NOMO-1 treated with DMSO at 0.1 percent for 48 hours (cell line): ENCODE measurements at regions not wholly inside any gene's neighbourhood (a gene's known extent, or its start where the extent isn't known, plus 50 kb on each side); places are given as distances from the start of the nearest gene placed in this dataset.

ENCODE experiments used
- DNase-seq: peaks from one replicate; lab custom pipeline; 2025; ENCODE audit not compliant: unreplicated experiment; lab: John Stamatoyannopoulos, UW

GRCh38 chr10:129325893-129326292 is 141.1 kb upstream of the MGMT start:
- DNase-seq, result no peak

DNA sequence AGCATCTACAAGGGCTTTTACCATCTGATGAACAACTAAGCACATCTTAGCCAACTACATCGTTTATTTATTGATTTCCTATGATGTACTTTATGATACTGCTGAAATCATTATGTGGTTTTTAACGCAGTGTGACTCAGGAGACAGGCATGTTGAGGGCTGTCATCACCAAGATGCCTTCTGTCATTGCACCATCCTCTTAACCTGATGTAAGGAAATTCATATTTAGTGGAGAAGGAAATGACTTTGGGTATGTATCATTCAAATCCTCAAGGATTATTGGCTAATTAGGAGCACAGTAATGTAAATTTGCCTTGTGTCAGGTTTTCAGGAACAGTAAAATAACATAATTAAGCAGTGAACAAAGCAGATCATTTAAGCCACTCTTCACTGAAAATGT is 138.5 kb upstream of the MGMT start:
- no peak for DNase-seq

GRCh38 chr10:129329385-129330055 is 137.5 kb upstream of the MGMT start:
- no peak for DNase-seq

DNA sequence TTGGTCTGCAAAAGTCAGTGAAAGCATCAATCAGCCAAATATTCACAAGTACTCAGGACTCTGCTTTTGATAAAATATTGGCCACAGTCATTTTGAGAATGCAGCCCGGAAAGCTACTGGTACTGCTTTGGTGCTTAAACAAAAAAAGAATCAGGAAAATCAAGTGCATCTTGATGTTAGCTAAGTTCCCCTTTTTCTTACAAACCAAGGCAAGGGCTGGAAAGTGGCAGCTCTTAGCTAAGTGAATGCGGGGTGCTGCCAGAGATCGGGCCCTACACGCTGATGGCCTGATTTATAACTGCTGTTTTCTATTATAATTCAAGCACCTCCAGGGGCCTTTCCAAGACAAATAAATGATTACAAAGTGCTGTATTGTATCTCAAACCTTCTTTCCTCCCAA is 136.8 kb upstream of the MGMT start:
- no peak for DNase-seq

DNA sequence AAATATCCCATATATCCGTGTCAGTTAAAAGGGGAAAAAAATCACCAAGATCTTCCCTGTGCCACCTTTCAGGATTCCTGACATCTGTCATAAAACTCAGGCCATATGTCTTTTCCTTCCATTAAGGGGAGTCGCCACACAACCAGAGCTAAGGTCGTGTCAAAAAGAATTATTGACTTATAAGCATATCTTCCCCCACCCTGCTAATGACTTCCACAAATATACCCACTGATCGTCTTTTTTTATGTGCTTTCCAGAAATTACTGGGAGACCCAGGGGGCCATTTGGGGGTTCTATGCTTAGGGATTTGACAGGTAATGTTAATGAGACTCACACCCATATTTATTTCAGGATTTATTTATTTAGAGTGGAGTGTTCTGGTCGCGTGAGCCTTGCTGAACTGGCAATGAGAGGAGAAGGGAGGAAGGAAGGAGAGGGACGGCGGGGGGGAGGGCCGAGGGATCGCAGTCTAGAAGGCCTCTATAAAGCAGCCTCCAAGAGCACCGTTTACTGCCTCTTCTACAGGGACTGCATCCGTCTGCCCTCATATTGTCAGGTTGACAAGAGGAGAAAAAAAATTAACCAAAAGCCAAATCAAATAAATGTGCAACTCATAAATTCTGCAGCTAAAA is 135.7 kb upstream of the MGMT start:
- no peak for DNase-seq

DNA sequence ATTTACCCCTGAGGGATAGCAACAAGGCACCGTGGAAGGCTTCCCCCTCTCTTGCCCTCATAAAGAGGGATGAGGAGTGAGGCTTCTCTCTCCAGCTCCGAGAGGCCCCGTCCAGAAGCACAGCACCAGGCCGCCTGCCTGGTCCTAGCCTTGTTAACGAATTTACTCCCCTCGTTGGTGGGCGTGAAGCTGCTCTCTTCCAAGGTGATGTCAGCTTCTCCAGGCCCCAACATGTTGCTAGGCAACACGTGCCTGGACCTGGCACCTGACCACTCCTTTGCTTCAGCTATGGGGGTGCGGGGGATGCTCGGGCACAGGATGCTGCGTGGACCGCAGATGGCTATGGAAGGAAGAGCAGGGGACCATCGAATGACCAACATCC is 135.2 kb upstream of the MGMT start:
- DNase-seq, result no peak

DNA sequence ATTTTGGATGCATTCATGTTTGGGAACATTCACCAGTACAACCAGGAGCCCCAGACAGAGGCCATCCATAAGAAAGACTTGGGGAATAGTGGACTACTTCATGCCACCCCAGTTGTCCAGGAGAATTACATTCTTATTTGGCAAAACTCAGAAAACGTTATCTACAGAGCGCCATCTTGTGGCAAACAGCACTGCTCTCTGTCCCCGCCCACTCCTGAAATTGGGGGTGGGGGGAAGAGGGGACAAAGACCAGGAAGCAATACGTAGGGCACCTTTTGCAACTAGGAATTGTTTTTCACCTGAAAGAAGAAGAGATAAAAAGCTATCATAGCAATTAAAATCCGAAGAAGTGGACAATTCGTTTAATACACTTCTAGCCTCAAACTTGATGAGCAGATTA is 134.6 kb upstream of the MGMT start:
- DNase-seq, result peak; percentile 0

DNA sequence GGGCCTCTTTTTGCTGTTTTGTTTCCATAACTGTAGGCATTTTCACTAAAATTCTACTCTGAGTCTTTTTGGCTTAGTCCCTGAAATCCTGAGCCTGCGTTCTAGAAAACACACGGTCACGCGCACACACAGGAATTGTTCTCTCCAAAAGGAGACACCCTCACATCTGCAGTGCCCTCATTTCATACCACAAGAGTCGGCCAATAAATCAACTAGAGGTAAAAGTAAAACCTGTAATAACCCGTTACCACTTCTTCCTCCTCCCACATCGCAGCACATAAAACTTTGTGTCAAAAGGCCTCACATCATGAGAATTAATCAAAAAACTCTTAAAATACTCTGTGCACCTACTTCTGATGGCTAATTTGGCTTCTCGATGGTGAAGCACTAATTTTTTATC is 133.3 kb upstream of the MGMT start:
- no peak for DNase-seq

- no peak for DNase-seq
These were observed 132.8 kb upstream of the MGMT start for GRCh38 chr10:129334266-129334665.

DNA sequence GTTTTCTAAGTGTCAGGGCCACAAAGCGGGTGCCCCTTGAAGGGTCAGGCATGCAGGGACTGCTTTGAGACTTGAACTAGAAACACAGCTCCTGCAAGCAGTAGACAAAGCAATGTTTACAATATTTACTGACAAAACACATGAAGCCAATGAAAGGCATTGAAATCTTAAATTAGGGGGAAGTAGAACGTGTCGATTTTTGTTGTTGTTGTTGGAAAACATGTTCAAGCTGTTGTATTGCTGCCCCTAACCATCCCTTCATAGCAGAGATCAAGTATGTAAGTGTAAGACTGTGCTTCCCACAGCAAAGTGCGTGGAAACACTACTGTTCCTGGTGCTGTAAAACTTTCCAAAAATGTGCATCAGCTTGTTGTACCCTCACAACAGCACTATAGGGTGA is 131.6 kb upstream of the MGMT start:
- no peak for DNase-seq

- DNase-seq, result peak; percentile 15
These were observed 131.1 kb upstream of the MGMT start for GRCh38 chr10:129335942-129336341.

DNA sequence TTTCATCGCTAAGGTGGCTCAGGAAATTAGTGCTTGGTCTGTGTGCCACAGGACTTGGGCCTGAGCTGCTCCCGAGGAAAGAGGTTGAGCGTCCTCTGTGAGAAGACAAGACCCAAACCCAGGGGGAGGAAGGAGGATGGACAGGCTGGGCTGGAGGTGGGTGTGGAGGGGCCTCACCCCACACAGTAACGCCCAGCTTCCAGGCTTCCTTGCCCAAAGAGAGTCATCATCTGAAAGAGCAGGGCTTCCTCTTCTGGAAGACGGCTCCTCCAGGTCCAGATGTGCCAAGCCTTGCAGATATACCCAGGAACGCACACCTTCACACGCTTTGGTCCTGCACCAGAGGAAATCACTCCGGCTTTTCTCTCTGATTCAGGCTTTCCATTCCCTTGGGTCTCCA is 127.8 kb upstream of the MGMT start:
- DNase-seq, result no peak

- DNase-seq, result no peak
These were observed 127.2 kb upstream of the MGMT start for GRCh38 chr10:129339841-129340240.

- DNase-seq, result no peak
These were observed 126.0 kb upstream of the MGMT start for GRCh38 chr10:129341087-129341486.

DNA sequence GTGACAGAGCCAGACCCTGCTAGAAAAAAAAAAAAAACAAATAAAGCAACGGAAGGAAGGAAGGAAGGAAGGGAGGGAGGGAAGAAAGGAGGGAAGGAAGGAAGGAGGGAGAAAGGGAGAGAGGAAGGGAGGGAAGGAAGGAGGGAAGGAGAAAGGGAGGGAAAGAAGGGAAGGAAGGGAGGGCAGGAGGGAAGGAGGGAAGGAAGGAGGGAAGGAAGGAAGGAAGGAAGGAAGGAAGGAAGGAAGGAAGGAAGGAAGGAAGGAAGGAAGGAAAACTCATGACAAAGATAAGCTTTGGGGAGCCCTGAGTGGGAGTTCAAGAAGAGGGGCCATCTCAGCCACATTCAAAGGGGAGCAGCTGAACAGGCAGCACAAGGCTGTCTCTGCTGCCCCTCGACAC is 124.7 kb upstream of the MGMT start:
- no peak for DNase-seq

DNA sequence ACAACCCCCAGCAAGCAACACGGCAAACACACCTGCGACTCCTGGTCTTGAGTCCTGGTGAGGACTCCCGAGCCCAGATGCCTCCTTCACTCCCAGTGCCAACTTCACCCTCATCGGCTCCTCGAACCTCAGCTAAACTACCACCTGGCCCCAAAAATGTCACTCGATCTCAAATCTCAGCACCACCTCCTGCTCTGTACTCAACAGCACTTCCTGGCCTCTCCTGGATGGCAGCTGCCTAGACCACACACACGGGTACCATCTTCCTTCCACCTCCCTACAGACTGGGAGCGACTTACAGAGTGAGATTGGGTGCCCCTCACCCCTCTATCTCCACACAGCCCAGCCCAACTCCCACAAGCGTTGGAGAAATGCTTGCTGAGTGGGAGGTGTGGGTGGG is 123.9 kb upstream of the MGMT start:
- no peak for DNase-seq

DNA sequence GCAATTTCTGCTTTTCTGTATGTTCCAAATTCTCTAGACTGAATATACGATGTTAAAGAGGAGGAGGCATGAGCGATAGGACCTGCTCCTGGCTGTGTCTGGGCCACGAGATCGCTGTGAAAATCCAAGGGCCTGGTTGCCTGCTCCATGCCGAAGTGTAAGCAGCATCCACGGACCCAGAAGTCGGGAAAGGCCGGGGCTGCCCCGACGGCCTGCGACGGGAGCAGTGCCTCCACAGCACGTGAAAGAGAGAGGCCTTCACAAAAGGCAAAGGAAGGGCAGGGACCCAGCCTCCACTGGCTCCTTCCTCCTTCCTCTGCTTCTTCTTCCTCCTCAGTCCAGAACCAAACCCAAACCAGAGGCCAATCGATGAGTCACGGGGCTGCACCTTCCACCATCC is 122.9 kb upstream of the MGMT start:
- DNase-seq, result no peak

- DNase-seq, result no peak
These were observed 122.2 kb upstream of the MGMT start for GRCh38 chr10:129344731-129345355.

DNA sequence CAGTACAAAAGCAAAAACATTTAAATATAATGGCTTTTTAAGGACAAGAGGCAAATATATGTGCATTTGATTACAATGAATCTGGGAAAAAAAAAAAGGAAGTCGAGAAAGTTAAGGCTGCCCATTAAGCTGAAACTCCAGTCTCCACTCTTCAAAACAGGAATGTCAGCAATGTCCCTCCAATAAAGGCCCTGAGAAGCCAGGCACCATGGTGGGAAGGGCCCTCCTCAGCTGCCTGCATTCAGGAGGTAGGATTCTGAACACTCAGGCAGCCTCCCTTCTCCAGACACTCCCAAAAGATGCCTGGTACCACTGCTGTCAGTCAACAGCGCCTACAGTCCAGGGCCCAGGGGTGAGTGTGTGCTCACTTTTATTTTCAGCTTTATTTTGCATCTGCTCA is 121.3 kb upstream of the MGMT start:
- no peak for DNase-seq

DNA sequence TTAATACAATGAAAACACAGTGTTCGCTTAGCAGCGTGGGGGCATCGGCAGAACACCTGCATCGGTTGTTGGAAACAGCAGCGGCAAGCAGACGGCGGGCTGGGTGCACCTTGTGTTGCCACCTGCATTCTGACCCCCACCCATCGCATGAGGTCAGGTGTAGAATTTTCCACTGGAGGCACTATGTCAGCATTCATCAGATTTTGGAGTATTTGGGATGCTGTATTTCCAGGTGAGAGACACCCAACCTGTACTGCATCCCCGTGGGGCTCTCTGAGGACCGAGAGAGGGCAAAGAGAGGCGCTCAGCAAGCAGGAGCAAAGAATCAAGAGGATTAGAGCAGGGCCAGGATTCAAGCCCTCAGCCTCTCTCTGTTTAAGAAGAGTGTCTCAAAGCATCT is 116.4 kb upstream of the MGMT start:
- DNase-seq, result no peak

DNA sequence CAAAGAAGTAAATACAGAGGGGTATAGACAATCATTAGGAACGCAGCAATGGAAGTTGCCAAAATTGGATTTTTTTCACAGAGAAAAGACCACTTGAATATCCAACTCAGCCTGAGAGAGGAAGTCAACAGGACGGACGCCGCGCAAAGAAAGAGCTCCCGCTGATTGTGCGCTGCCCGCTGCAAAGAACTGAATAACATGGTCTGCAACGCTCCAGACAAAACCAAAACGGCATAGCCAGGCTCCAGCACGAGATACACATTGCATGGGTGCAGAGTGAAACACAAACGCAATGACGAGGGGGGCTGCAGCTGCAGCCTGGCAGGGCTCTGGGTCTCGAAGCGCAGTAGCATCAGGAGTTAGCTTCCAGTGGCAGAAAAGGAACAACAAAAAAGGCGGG is 113.9 kb upstream of the MGMT start:
- DNase-seq, result no peak

- DNase-seq, result no peak
These were observed 107.0 kb upstream of the MGMT start for GRCh38 chr10:129360046-129360445.
